ENCODE measurements at regions not wholly inside any gene's neighbourhood (a gene's known extent, or its start where the extent isn't known, plus 50 kb on each side); places are given as distances from the start of the nearest gene placed in this dataset.

- Histone ChIP-seq H3K9me3 (no peaks in the 10 kb centered on the region), H3K4me3 (no peak overlapping the region), H3K4me1 (peaks cover 13% of the 10 kb centered on the region), H3K4me2 (peak overlapping the region; percentile 36), H3K27ac (peak overlapping the region; percentile 23 to 64; a peak in 4 of 6 replicates)
- ChIA-PET POLR2A (no interaction called here), CTCF (interaction anchor here (1.3 to 2.3 kb wide), 2 partner anchors 166 to 721 kb away, joined by 3 to 5 read pairs; partner anchors contain the start of gene TBX3)
- 48% methylated on average over 9 of the region's 9 CpGs for WGBS (ENCODE audit: missing lambda C conversion rate)
- no peak for FAIRE-seq
- TF ChIP-seq CEBPB (IDR thresholded peaks at IDR 0.05): peak in 1 of 2 experiments; percentile 51; a peak in 2 of 4 replicates
- peak; percentile 38; the same call in 1 of the 2 replicates for TF ChIP-seq GATA3 (IDR thresholded peaks at IDR 0.05; ENCODE audit: borderline replicate concordance)
- no peak for TF ChIP-seq JUNB (IDR thresholded peaks at IDR 0.05)
- no peak for TF ChIP-seq ZNF302 (CRISPR knock-in tag; IDR thresholded peaks at IDR 0.05)
- no peak for TF ChIP-seq SREBF2 (IDR thresholded peaks at IDR 0.05)
- no peak for TF ChIP-seq BHLHE40 (IDR thresholded peaks at IDR 0.05; ENCODE audit: low read depth, low read length)
- TF ChIP-seq HDAC2 (IDR thresholded peaks at IDR 0.05): no peak
- no peak for TF ChIP-seq EHMT2 (IDR thresholded peaks at IDR 0.05; ENCODE audit: low read depth)
- no peak for TF ChIP-seq CBX8 (IDR thresholded peaks at IDR 0.05)
- no peak for TF ChIP-seq E2F6 (IDR thresholded peaks at IDR 0.05; ENCODE audit: borderline replicate concordance, low read depth)
- DNase-seq (ENCODE audit: low read depth in 1 of 2, low spot score in 1 of 2): peak in 1 of 2 experiments; percentile 35
- ATAC-seq: peak; percentile 19 to 69; a peak in 3 of 6 replicates
Measured at GRCh38 chr12:115404761-115405470, 720.9 kb upstream of the TBX3 start.

GRCh38 chr12:115403689-115404088, 719.7 kb upstream of the TBX3 start:
- DNase-seq (ENCODE audit: low read depth in 1 of 2, low spot score in 1 of 2) (no peak), FAIRE-seq (no peak), ATAC-seq (no peak)
- WGBS (ENCODE audit: missing lambda C conversion rate): 79% methylated on average over 5 of the region's 5 CpGs
- TF ChIP-seq FOXS1 (CRISPR knock-in tag; IDR thresholded peaks at IDR 0.05): no peak
- TF ChIP-seq KDM1A (IDR thresholded peaks at IDR 0.05; ENCODE audit: low read depth): no peak
- TF ChIP-seq REST (IDR thresholded peaks at IDR 0.05): no peak
- TF ChIP-seq CHD2 (IDR thresholded peaks at IDR 0.05; ENCODE audit: low read length, partially characterized antibody): no peak
- no peak for TF ChIP-seq MYC (IDR thresholded peaks at IDR 0.05; ENCODE audit: borderline replicate concordance, low read length)
- no peak for TF ChIP-seq NR3C1 (IDR thresholded peaks at IDR 0.05)
- no peak for TF ChIP-seq HEYL (CRISPR knock-in tag; IDR thresholded peaks at IDR 0.05)
- TF ChIP-seq CBX8 (IDR thresholded peaks at IDR 0.05): no peak
- TF ChIP-seq HDAC2 (IDR thresholded peaks at IDR 0.05): no peak
- TF ChIP-seq NFE2L2 (conservative IDR thresholded peaks at IDR 0.05; ENCODE audit: low read length): no peak
- TF ChIP-seq ZNF302 (CRISPR knock-in tag; IDR thresholded peaks at IDR 0.05): no peak
- no peak for TF ChIP-seq KDM5A (IDR thresholded peaks at IDR 0.05)
- no peak for TF ChIP-seq JUNB (IDR thresholded peaks at IDR 0.05)
- no peak for TF ChIP-seq HMGXB4 (CRISPR knock-in tag; IDR thresholded peaks at IDR 0.05; ENCODE audit: borderline replicate concordance)
- no peak for TF ChIP-seq ESRRA (IDR thresholded peaks at IDR 0.05; ENCODE audit: borderline replicate concordance, low read length)
- Histone ChIP-seq H3K27ac (no peak overlapping the region), H3K4me1 (peaks cover 13% of the 10 kb centered on the region), H3K9me3 (no peaks in the 10 kb centered on the region), H3K4me3 (no peak overlapping the region), H3K4me2 (no peak overlapping the region)
- ChIA-PET POLR2A (interaction anchor here (1.1 kb wide), 1 partner anchor 719 kb away, joined by 3 read pairs; the partner anchor contains the start of gene TBX3), CTCF (no interaction called here)

Data from A549 (cell line).